ENCODE measurements at regions not wholly inside any gene's neighbourhood (a gene's known extent, or its start where the extent isn't known, plus 50 kb on each side); places are given as distances from the start of the nearest gene placed in this dataset.

GRCh38 chr1:119316870-119317416 lies 51.6 kb upstream of the HAO2 start:
- Histone ChIP-seq H3K4me2 (ENCODE audit: low read length) (0 out of 2 replicates have a peak overlapping the region, but pooled peaks have one; percentile 1), H3K27me3 (ENCODE audit: insufficient read depth, low read length) (no peaks in the 10 kb centered on the region), H3K4me1 (ENCODE audit: control insufficient read depth in 1 of 2, insufficient read depth in 2 of 2, low read length in 2 of 2) (no peaks in the 10 kb centered on the region), H3K27ac (ENCODE audit: low read depth, low read length) (no peak overlapping the region), H3K9me3 (ENCODE audit: control insufficient read depth in 1 of 2, insufficient read depth in 1 of 2, low read depth in 1 of 2, low read length in 2 of 2) (no peaks in the 10 kb centered on the region), H3K79me2 (ENCODE audit: insufficient read depth, low read length) (no peaks in the 10 kb centered on the region), H2AFZ (ENCODE audit: low read depth, low read length, poor library complexity, severe bottlenecking) (no peak overlapping the region), H4K20me1 (ENCODE audit: insufficient read depth) (no peaks in the 10 kb centered on the region), H3K9ac (ENCODE audit: low read length) (no peak overlapping the region), H3K9me2 (ENCODE audit: insufficient read depth) (no peaks in the 10 kb centered on the region), H3K36me3 (ENCODE audit: control insufficient read depth in 1 of 2, insufficient read depth in 2 of 2, low read length in 2 of 2) (no peaks in the 10 kb centered on the region), H3K4me3 (replicated peaks in 1 of 2; ENCODE audit: low read depth in 1 of 2, low read length in 2 of 2) (no peak overlapping the region)
- CTCF ChIA-PET, result interaction anchor here (1.1 to 1.5 kb wide), 3 partner anchors 42 to 1165 kb away, joined by 3 to 5 read pairs (median 3); no protein-coding TSS in a partner anchor
- RAD21 ChIA-PET (ENCODE audit: low non-redundant PET in 1 of 2, low total read pairs in 2 of 2, uncharacterized antibody in 2 of 2, unreplicated experiment in 2 of 2), result no interaction called here
- POLR2A ChIA-PET, result no interaction called here
- DNase-seq (ENCODE audit: low read depth, low spot score) (peak; percentile 27), ATAC-seq (peak; percentile 99)
- no TSS peak for BruUV-seq (replicated peaks)
- intact Hi-C loops (cut with micrococcal nuclease), result loop anchor here (2.0 kb wide), 1 partner anchor 50 kb away; no protein-coding TSS in a partner anchor
- TF ChIP-seq RAD21 (IDR thresholded peaks at IDR 0.05; ENCODE audit: low read depth), result peak; percentile 28; the same call in 1 of the 2 replicates
- TF ChIP-seq CTCF (IDR thresholded peaks at IDR 0.05 in 2 of 3, conservative IDR thresholded peaks at IDR 0.05 in 1 of 3; ENCODE audit: borderline replicate concordance in 1 of 3, insufficient read depth in 1 of 3, low read depth in 2 of 3, low read length in 2 of 3), result peak; percentile 37 to 82 (median 73); a peak in 5 of 6 replicates
- TF ChIP-seq ELF1 (IDR thresholded peaks at IDR 0.05; ENCODE audit: borderline replicate concordance, low read depth), result no peak

- RAD21 ChIA-PET (ENCODE audit: low non-redundant PET in 1 of 2, low total read pairs in 2 of 2, uncharacterized antibody in 2 of 2, unreplicated experiment in 2 of 2), result no interaction called here
- H3K79me2 ChIP-seq (ENCODE audit: insufficient read depth, low read length), result no peaks in the 10 kb centered on the region
- H3K4me1 ChIP-seq (ENCODE audit: control insufficient read depth in 1 of 2, insufficient read depth in 2 of 2, low read length in 2 of 2), result no peaks in the 10 kb centered on the region
- no peaks in the 10 kb centered on the region for H3K9me2 ChIP-seq (ENCODE audit: insufficient read depth)
- ATAC-seq (no peak), DNase-seq (ENCODE audit: low read depth, low spot score) (no peak)
- intact Hi-C loops (cut with micrococcal nuclease), result no loop called here
- no peaks in the 10 kb centered on the region for H3K27me3 ChIP-seq (ENCODE audit: insufficient read depth, low read length)
- H3K4me2 ChIP-seq (ENCODE audit: low read length), result no peak overlapping the region
- no TSS peak for BruUV-seq (replicated peaks)
- POLR2A ChIA-PET, result no interaction called here
- H3K9ac ChIP-seq (ENCODE audit: low read length), result no peak overlapping the region
- H2AFZ ChIP-seq (ENCODE audit: low read depth, low read length, poor library complexity, severe bottlenecking), result no peak overlapping the region
- H3K4me3 ChIP-seq (replicated peaks in 1 of 2; ENCODE audit: low read depth in 1 of 2, low read length in 2 of 2), result no peak overlapping the region
- H3K9me3 ChIP-seq (ENCODE audit: control insufficient read depth in 1 of 2, insufficient read depth in 1 of 2, low read depth in 1 of 2, low read length in 2 of 2), result no peaks in the 10 kb centered on the region
- CTCF ChIA-PET, result no interaction called here
- H3K27ac ChIP-seq (ENCODE audit: low read depth, low read length), result no peak overlapping the region
- no peaks in the 10 kb centered on the region for H4K20me1 ChIP-seq (ENCODE audit: insufficient read depth)
- H3K36me3 ChIP-seq (ENCODE audit: control insufficient read depth in 1 of 2, insufficient read depth in 2 of 2, low read length in 2 of 2), result no peaks in the 10 kb centered on the region
- TF ChIP-seq POLR2A (IDR thresholded peaks at IDR 0.05; ENCODE audit: borderline replicate concordance, extremely low read depth, insufficient read depth, insufficient read length) (no peak), CTCF (IDR thresholded peaks at IDR 0.05 in 2 of 3, conservative IDR thresholded peaks at IDR 0.05 in 1 of 3; ENCODE audit: borderline replicate concordance in 1 of 3, insufficient read depth in 1 of 3, low read depth in 2 of 3, low read length in 2 of 3) (no peak), ZBTB33 (IDR thresholded peaks at IDR 0.05; ENCODE audit: extremely low read depth, insufficient replicate concordance, low read length) (no peak), ATF3 (IDR thresholded peaks at IDR 0.05) (no peak), SP1 (IDR thresholded peaks at IDR 0.05; ENCODE audit: low read depth) (no peak), CEBPB (IDR thresholded peaks at IDR 0.05; ENCODE audit: low read depth) (no peak), POLR2AphosphoS5 (IDR thresholded peaks at IDR 0.05; ENCODE audit: low read depth, low read length) (no peak), ZNF274 (IDR thresholded peaks at IDR 0.05; ENCODE audit: low read depth, low read length) (no peak)
Observed at GRCh38 chr1:119318466-119319309, 49.9 kb upstream of the HAO2 start.

All from HCT116 (cell line).